Activated CD8-positive, alpha-beta memory T cell treated with anti-CD3 and anti-CD28 coated beads for 24 hours (primary cell): ENCODE measurements at regions not wholly inside any gene's neighbourhood (a gene's known extent, or its start where the extent isn't known, plus 50 kb on each side); places are given as distances from the start of the nearest gene placed in this dataset.
A peak's percentile ranks its signal among the peaks of the same experiment; 100 is the strongest.
"Not testable (repeated sequence)": the region's sequence is repeated elsewhere in the genome, so short reads cannot be mapped to it uniquely, and the experiment has no call there.

ENCODE experiments used
- DNase-seq: peaks from one replicate; pipeline ENCODE4 v3.0.0-alpha.2; 2020

GRCh38 chr6:27168108-27168507, 79.4 kb upstream of the PRSS16 start:
- no peak for DNase-seq

- no peak for DNase-seq
Measured at GRCh38 chr6:27168586-27169443, 78.7 kb upstream of the PRSS16 start.

- DNase-seq: not testable (repeated sequence)
Measured at GRCh38 chr6:27172524-27173231, 74.8 kb upstream of the PRSS16 start.

GRCh38 chr6:27173232-27173601, 74.3 kb upstream of the PRSS16 start:
- not testable (repeated sequence) for DNase-seq

GRCh38 chr6:27174958-27175357, 72.5 kb upstream of the PRSS16 start:
- DNase-seq: no peak

GRCh38 chr6:27176096-27176495, 71.4 kb upstream of the PRSS16 start:
- DNase-seq: no peak

- DNase-seq: peak; percentile 87
Measured at GRCh38 chr6:27176523-27177484, 70.7 kb upstream of the PRSS16 start.

- DNase-seq: peak; percentile 89
Measured at GRCh38 chr6:27177485-27178406, 69.8 kb upstream of the PRSS16 start.

GRCh38 chr6:27178407-27178730, 69.1 kb upstream of the PRSS16 start:
- DNase-seq: peak; percentile 75

GRCh38 chr6:27178860-27179259, 68.6 kb upstream of the PRSS16 start:
- DNase-seq: no peak

GRCh38 chr6:27183060-27183832, 64.3 kb upstream of the PRSS16 start:
- DNase-seq: no peak

GRCh38 chr6:27187231-27188060, 60.1 kb upstream of the PRSS16 start:
- DNase-seq: no peak

- DNase-seq: peak; percentile 86
Measured at GRCh38 chr6:27188061-27188884, 59.2 kb upstream of the PRSS16 start.

GRCh38 chr6:27188885-27189418, 58.5 kb upstream of the PRSS16 start:
- no peak for DNase-seq

GRCh38 chr6:27190126-27190525, 57.4 kb upstream of the PRSS16 start:
- DNase-seq: no peak

GRCh38 chr6:27194453-27194852, 53.0 kb upstream of the PRSS16 start:
- DNase-seq: not testable (repeated sequence)

- DNase-seq: not testable (repeated sequence)
Measured at GRCh38 chr6:27195547-27195946, 52.0 kb upstream of the PRSS16 start.
